PC-3 (cell line): ENCODE measurements at regions not wholly inside any gene's neighbourhood (a gene's known extent, or its start where the extent isn't known, plus 50 kb on each side); places are given as distances from the start of the nearest gene placed in this dataset.
"Not testable (repeated sequence)": the region's sequence is repeated elsewhere in the genome, so short reads cannot be mapped to it uniquely, and the experiment has no call there.

ENCODE experiments used
- ATAC-seq: fragments of 200-7000 bp; cut with Tn5 transposase; 2 replicates; pipeline ENCODE4 v1.9.1; 2020; ENCODE audit warnings: mild to moderate bottlenecking, moderate library complexity
- BruUV-seq: library from RNA; stranded (reverse); fragments of 400-500 nt; replicated peaks from 2 replicates; lab custom pipeline; 2021; lab: Mats Ljungman, UMichigan
- CTCF ChIA-PET: fragments of 300-600 bp; sonication (Branson Sonifier 250); formaldehyde crosslinking; loops from one replicate; lab custom pipeline; 2022; ENCODE audit warnings: antibody characterized with exemption; lab: Charles Lee
- POLR2A ChIA-PET: fragments of 300-600 bp; sonication (Branson Sonifier 250); formaldehyde crosslinking; loops from one replicate; lab custom pipeline; 2022; ENCODE audit warnings: antibody characterized with exemption; ENCODE audit not compliant: unreplicated experiment; lab: Charles Lee
- DNase-seq: peaks from one replicate; pipeline ENCODE4 v3.0.0-alpha.2; 2015
- H2AFZ ChIP-seq: fragments of 300-600 bp; sonication (generic); 2 replicates; pipeline ENCODE4 v1.6.0; 2016; ENCODE audit warnings: antibody characterized with exemption, low read length
- H3F3A ChIP-seq: fragments of 300-600 bp; sonication (generic); one replicate; pipeline ENCODE4 v1.6.0; 2017; ENCODE audit warnings: antibody characterized with exemption, low read length, control low read depth, mild to moderate bottlenecking; ENCODE audit not compliant: unreplicated experiment
- H3K27ac ChIP-seq: fragments of 300-600 bp; sonication (generic); 2 replicates; pipeline ENCODE4 v1.5.1; 2016; ENCODE audit warnings: mild to moderate bottlenecking, low read length
- H3K27me3 ChIP-seq: fragments of 300-600 bp; sonication (generic); 2 replicates; pipeline ENCODE4 v1.6.1; 2016; ENCODE audit warnings: low read length, mixed read lengths
- H3K36me3 ChIP-seq: fragments of 300-600 bp; sonication (generic); 2 replicates; pipeline ENCODE4 v1.6.1; 2016; ENCODE audit warnings: low read depth, mixed run types, low read length, mixed read lengths
- H3K4me1 ChIP-seq: fragments of 300-600 bp; sonication (generic); 2 replicates; pipeline ENCODE4 v1.5.1; 2016; ENCODE audit warnings: low read length; ENCODE audit not compliant: insufficient read depth
- H3K4me2 ChIP-seq: fragments of 300-600 bp; sonication (generic); 2 replicates; pipeline ENCODE4 v1.6.0; 2016; ENCODE audit warnings: low read length
- H3K4me3 ChIP-seq: fragments of 300-600 bp; sonication (generic); 2 replicates; pipeline ENCODE4 v1.5.1; 2016; ENCODE audit warnings: mild to moderate bottlenecking, low read length, mixed read lengths
- H3K79me2 ChIP-seq: fragments of 300-600 bp; sonication (generic); 2 replicates; pipeline ENCODE4 v1.6.1; 2017; ENCODE audit warnings: low read length, mixed read lengths
- H3K9ac ChIP-seq: fragments of 300-600 bp; sonication (generic); 2 replicates; pipeline ENCODE4 v1.6.0; 2016; ENCODE audit warnings: mild to moderate bottlenecking, low read length
- H3K9me2 ChIP-seq: fragments of 300-600 bp; sonication (generic); replicated peaks from 2 replicates; pipeline ENCODE4 v1.6.1; 2016; ENCODE audit warnings: mixed run types, low read length, mixed read lengths
- H3K9me3 ChIP-seq: fragments of 300-600 bp; sonication (generic); 2 replicates; pipeline ENCODE4 v1.6.1; 2016; ENCODE audit warnings: low read length, mixed read lengths
- H4K20me1 ChIP-seq: fragments of 300-600 bp; sonication (generic); 2 replicates; pipeline ENCODE4 v1.6.1; 2016; ENCODE audit warnings: low read length, mixed read lengths
- CTCF ChIP-seq: fragments of 300-600 bp; sonication (generic); conservative IDR thresholded peaks from 2 replicates; pipeline ENCODE4 v1.5.1; 2017; ENCODE audit warnings: antibody characterized with exemption, low read depth, mild to moderate bottlenecking, low read length
- EZH2 ChIP-seq: fragments of 300-600 bp; sonication (generic); IDR thresholded peaks from one replicate; pipeline ENCODE4 v1.6.1; 2017; ENCODE audit warnings: antibody characterized with exemption, mild to moderate bottlenecking, low read length; ENCODE audit not compliant: unreplicated experiment
- EZH2phosphoT487 ChIP-seq: fragments of 300-600 bp; sonication (generic); IDR thresholded peaks from 2 replicates; pipeline ENCODE4 v1.6.1; 2018; ENCODE audit warnings: mild to moderate bottlenecking, antibody characterized with exemption, low read length, borderline replicate concordance
- intact Hi-C: fragments of 100-400 bp; cut with micrococcal nuclease; formaldehyde crosslinking; loops from 2 replicates; pipeline ENCODE4 v1.9.0; 2023

- H3K9me3 ChIP-seq, result no peaks in the 10 kb centered on the region
- no peak overlapping the region for H2AFZ ChIP-seq
- H3K9me2 ChIP-seq, result no peaks in the 10 kb centered on the region
- H3K36me3 ChIP-seq, result no peaks in the 10 kb centered on the region
- H3K9ac ChIP-seq, result no peak overlapping the region
- H3F3A ChIP-seq, result no peaks in the 10 kb centered on the region
- TF ChIP-seq EZH2phosphoT487 (no peak), CTCF (no peak), EZH2 (no peak)
- no peak for DNase-seq
- H3K27ac ChIP-seq, result no peak overlapping the region
- H3K79me2 ChIP-seq, result no peaks in the 10 kb centered on the region
- H3K4me1 ChIP-seq, result no peaks in the 10 kb centered on the region
- intact Hi-C loops, result no loop called here
- no peak for ATAC-seq
- POLR2A ChIA-PET, result no interaction called here
- no peaks in the 10 kb centered on the region for H3K27me3 ChIP-seq
- no peak overlapping the region for H3K4me2 ChIP-seq
- BruUV-seq, result no TSS peak
- CTCF ChIA-PET, result no interaction called here
- H4K20me1 ChIP-seq, result no peaks in the 10 kb centered on the region
- no peak overlapping the region for H3K4me3 ChIP-seq
Measured at GRCh38 chr3:102374863-102375634, 59.8 kb upstream of the ZPLD1 start.

- Histone ChIP-seq H3K27me3 (no peaks in the 10 kb centered on the region), H3F3A (no peaks in the 10 kb centered on the region), H3K27ac (no peak overlapping the region), H3K4me3 (no peak overlapping the region), H2AFZ (no peak overlapping the region), H3K4me1 (no peaks in the 10 kb centered on the region), H3K9me3 (no peaks in the 10 kb centered on the region), H3K79me2 (no peaks in the 10 kb centered on the region), H3K4me2 (no peak overlapping the region), H3K36me3 (no peaks in the 10 kb centered on the region), H3K9me2 (no peaks in the 10 kb centered on the region), H4K20me1 (no peaks in the 10 kb centered on the region), H3K9ac (no peak overlapping the region)
- ChIA-PET CTCF (no interaction called here), POLR2A (no interaction called here)
- TF ChIP-seq EZH2 (no peak), CTCF (no peak), EZH2phosphoT487 (no peak)
- no TSS peak for BruUV-seq
- no peak for ATAC-seq
- intact Hi-C loops, result no loop called here
- DNase-seq, result no peak
Measured at GRCh38 chr3:102378216-102378615, 56.6 kb upstream of the ZPLD1 start.

- H3K27me3 ChIP-seq, H3K4me3 ChIP-seq, H2AFZ ChIP-seq, H3K4me1 ChIP-seq, intact Hi-C loops, H3K79me2 ChIP-seq, BruUV-seq, H3K9me3 ChIP-seq, CTCF ChIA-PET, ATAC-seq, H3K9me2 ChIP-seq, DNase-seq, H3K36me3 ChIP-seq, H3F3A ChIP-seq, H3K27ac ChIP-seq, H4K20me1 ChIP-seq, H3K4me2 ChIP-seq, POLR2A ChIA-PET, H3K9ac ChIP-seq: not testable (repeated sequence)
Measured at GRCh38 chr3:102382201-102382600, 52.6 kb upstream of the ZPLD1 start.
